ENCODE measurements at regions not wholly inside any gene's neighbourhood (a gene's known extent, or its start where the extent isn't known, plus 50 kb on each side); places are given as distances from the start of the nearest gene placed in this dataset.

GRCh38 chr9:25891527-25891926 lies 213.3 kb upstream of the TUSC1 start:
- intact Hi-C loops (cut with DNase I; ENCODE audit: low total_unique reads) = no loop called here
- no peak for DNase-seq (ENCODE audit: low spot score in 2 of 2)
- WGBS, 2 donors = 45 to 65% methylated on average over 3 of the region's 3 CpGs
- no peak overlapping the region for H3K4me3 ChIP-seq (ENCODE audit: low read depth, poor library complexity, severe bottlenecking)
- no peak for TF ChIP-seq POLR2A (IDR thresholded peaks at IDR 0.05)
- TF ChIP-seq, protein P1, sequence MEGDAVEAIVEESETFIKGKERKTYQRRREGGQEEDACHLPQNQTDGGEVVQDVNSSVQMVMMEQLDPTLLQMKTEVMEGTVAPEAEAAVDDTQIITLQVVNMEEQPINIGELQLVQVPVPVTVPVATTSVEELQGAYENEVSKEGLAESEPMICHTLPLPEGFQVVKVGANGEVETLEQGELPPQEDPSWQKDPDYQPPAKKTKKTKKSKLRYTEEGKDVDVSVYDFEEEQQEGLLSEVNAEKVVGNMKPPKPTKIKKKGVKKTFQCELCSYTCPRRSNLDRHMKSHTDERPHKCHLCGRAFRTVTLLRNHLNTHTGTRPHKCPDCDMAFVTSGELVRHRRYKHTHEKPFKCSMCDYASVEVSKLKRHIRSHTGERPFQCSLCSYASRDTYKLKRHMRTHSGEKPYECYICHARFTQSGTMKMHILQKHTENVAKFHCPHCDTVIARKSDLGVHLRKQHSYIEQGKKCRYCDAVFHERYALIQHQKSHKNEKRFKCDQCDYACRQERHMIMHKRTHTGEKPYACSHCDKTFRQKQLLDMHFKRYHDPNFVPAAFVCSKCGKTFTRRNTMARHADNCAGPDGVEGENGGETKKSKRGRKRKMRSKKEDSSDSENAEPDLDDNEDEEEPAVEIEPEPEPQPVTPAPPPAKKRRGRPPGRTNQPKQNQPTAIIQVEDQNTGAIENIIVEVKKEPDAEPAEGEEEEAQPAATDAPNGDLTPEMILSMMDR (IDR thresholded peaks at IDR 0.05) = no peak

DNA sequence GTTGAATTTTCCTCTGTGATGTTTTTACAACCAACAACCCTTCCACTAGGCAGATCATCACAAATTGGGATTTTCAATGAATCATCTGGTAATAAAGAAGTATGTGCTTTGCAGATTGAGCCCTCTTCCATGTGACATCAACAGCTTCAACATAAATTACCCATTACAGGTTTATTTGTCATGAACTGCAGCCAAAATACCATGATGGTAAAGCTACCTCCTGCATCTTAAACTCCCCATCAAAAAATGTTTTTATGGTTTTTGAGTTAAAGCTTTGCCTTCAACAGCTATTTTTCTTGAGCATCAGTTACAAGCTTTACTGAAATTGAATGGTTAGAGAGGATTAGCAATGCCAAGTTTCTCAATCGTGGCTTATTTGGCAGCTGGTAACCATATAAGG lies 211.4 kb upstream of the TUSC1 start:
- TF ChIP-seq POLR2A (IDR thresholded peaks at IDR 0.05) = no peak
- TF ChIP-seq, protein P1 (IDR thresholded peaks at IDR 0.05) = no peak
- intact Hi-C loops (cut with DNase I; ENCODE audit: low total_unique reads) = no loop called here
- no peak overlapping the region for H3K4me3 ChIP-seq (ENCODE audit: low read depth, poor library complexity, severe bottlenecking)
- DNase-seq (ENCODE audit: low spot score in 2 of 2) = no peak
- 38 to 43% methylated on average over 1 of the region's 1 CpG for WGBS, 2 donors

DNA sequence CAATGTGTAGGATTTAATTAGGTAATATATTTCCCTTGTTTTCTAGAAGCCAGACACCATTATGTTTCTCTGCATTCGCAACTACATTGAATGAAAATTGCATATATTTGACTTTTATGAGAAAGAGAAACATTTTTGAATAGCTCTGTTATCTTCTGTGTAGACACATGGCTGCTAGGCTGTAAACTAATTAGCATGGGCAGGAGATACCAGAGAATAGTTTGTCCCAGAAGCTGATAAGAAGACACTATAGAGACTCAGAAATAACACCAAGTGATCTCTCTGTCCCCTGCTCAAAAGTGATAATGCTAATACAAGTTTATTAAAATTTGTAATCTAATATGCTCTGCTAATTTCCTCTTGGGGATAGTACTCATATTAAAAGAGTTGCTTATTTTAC lies 198.0 kb upstream of the TUSC1 start:
- intact Hi-C loops (cut with DNase I; ENCODE audit: low total_unique reads) = no loop called here
- 93 to 94% methylated on average over 1 of the region's 1 CpG for WGBS, 2 donors
- no peak for TF ChIP-seq POLR2A (IDR thresholded peaks at IDR 0.05)
- TF ChIP-seq, protein P1 (IDR thresholded peaks at IDR 0.05) = no peak

DNA sequence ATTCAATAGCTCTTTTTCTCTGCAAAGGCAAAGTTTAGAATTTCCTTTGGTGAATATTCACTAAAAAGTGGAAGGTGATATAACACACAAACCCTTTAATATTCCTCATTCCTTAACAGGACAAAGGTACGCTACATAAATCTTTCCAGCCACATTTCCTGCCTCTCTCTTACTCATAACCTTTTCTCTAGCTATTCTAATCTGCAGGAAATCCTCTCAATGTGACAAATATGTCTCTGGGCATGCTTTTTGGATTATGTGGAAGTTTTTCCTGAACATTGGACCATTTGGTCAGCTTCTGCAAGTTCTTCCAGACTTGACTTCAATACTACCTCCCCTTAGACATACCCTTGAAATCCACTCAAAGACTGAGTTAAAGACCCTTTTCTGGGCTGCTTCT lies 186.3 kb upstream of the TUSC1 start:
- intact Hi-C loops (cut with DNase I; ENCODE audit: low total_unique reads) = no loop called here
- H3K4me3 ChIP-seq (ENCODE audit: low read depth, poor library complexity, severe bottlenecking) = no peak overlapping the region
- 66 to 80% methylated on average over 1 of the region's 1 CpG for WGBS, 2 donors
- no peak for DNase-seq (ENCODE audit: low spot score in 2 of 2)
- TF ChIP-seq, protein P1 (IDR thresholded peaks at IDR 0.05) = no peak
- TF ChIP-seq POLR2A (IDR thresholded peaks at IDR 0.05) = no peak

More for the DNA sequence above, 198.0 kb upstream of the TUSC1 start:
- no peak for DNase-seq (ENCODE audit: low spot score in 2 of 2)
- no peak overlapping the region for H3K4me3 ChIP-seq (ENCODE audit: low read depth, poor library complexity, severe bottlenecking)

DNA sequence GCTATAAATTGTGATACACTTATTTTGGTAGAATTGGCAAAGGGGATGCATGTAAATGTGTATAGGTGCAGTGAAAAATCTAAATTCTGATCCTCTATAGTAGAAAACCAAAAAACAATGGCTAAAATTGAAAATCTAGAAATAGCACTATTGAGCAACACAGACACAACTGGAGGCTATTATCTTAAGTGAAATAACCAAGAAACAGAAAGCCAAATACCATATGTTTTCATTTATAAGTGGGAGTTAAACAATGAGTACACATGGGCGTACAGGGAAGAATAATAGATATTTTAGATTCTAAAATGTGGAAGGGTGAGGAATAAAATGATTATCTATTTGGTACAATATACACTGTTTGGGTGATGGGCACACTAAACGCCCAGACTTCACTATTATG lies 183.2 kb upstream of the TUSC1 start:
- TF ChIP-seq, protein P1 (IDR thresholded peaks at IDR 0.05) = no peak
- WGBS, 2 donors = 55 to 64% methylated on average over 2 of the region's 2 CpGs
- intact Hi-C loops (cut with DNase I; ENCODE audit: low total_unique reads) = no loop called here
- no peak overlapping the region for H3K4me3 ChIP-seq (ENCODE audit: low read depth, poor library complexity, severe bottlenecking)
- DNase-seq (ENCODE audit: low spot score in 2 of 2) = no peak

DNA sequence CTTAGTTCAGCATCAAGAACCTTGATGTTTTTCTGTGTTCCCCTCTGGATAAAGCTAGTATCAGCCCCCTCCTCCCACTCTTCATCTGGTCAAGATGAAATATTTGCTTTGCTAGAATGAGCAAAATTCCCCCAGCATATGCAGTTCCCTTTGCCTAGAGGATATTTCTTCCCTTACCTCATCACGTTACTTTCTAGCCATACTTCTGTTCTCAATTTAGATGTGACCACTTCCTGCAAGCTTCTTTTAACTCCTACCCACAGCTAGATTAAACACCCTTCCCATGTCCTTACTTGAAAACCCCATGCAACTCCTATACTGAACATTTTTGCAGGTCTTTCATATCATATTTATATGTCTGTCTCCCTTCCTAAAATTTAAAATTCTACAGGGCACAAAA lies 178.9 kb upstream of the TUSC1 start:
- H3K4me3 ChIP-seq (ENCODE audit: low read depth, poor library complexity, severe bottlenecking) = no peak overlapping the region
- intact Hi-C loops (cut with DNase I; ENCODE audit: low total_unique reads) = no loop called here
- DNase-seq (ENCODE audit: low spot score in 2 of 2) = no peak
- TF ChIP-seq POLR2A (IDR thresholded peaks at IDR 0.05) = no peak
- TF ChIP-seq, protein P1 (IDR thresholded peaks at IDR 0.05) = no peak
- 22 to 35% methylated on average over 1 of the region's 1 CpG for WGBS, 2 donors

All from lower leg skin (tissue), 4 donors.